ENCODE measurements at regions not wholly inside any gene's neighbourhood (a gene's known extent, or its start where the extent isn't known, plus 50 kb on each side); places are given as distances from the start of the nearest gene placed in this dataset.
"Not testable (repeated sequence)": the region's sequence is repeated elsewhere in the genome, so short reads cannot be mapped to it uniquely, and the experiment has no call there.

GRCh38 chr21:23926430-23926829 lies 1680.9 kb downstream of the MRPL39 start:
- not testable (repeated sequence) for DNase-seq (ENCODE audit: low read depth, low spot score)

GRCh38 chr21:23921670-23922418 lies 1685.4 kb downstream of the MRPL39 start:
- no peak for DNase-seq (ENCODE audit: low read depth, low spot score)

DNA sequence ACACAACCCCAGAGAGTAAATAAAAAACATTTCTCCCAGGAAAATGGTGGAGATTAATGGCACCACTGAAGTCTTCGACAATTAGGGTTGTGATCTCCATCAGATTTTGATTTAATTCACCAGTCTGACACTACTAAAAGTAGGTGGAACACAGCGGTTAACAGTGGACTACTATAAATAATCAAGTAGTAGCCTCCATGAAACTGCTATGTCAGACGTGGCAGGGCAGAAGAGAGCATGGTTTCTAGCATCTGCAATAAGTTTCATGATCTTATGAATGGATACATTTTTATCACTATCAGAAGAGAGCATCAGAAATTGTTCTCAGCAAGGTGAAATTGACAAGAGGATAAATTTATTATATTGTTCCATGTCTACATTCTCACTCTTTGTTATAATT lies 1706.6 kb downstream of the MRPL39 start:
- no peak for DNase-seq (ENCODE audit: low read depth, low spot score)

- DNase-seq (ENCODE audit: low read depth, low spot score), result no peak
These were observed 1707.7 kb downstream of the MRPL39 start for GRCh38 chr21:23899561-23899960.

- no peak for DNase-seq (ENCODE audit: low read depth, low spot score)
These were observed 1716.6 kb downstream of the MRPL39 start for GRCh38 chr21:23890652-23891051.

- no peak for DNase-seq (ENCODE audit: low read depth, low spot score)
These were observed 1719.5 kb downstream of the MRPL39 start for GRCh38 chr21:23887725-23888306.

DNA sequence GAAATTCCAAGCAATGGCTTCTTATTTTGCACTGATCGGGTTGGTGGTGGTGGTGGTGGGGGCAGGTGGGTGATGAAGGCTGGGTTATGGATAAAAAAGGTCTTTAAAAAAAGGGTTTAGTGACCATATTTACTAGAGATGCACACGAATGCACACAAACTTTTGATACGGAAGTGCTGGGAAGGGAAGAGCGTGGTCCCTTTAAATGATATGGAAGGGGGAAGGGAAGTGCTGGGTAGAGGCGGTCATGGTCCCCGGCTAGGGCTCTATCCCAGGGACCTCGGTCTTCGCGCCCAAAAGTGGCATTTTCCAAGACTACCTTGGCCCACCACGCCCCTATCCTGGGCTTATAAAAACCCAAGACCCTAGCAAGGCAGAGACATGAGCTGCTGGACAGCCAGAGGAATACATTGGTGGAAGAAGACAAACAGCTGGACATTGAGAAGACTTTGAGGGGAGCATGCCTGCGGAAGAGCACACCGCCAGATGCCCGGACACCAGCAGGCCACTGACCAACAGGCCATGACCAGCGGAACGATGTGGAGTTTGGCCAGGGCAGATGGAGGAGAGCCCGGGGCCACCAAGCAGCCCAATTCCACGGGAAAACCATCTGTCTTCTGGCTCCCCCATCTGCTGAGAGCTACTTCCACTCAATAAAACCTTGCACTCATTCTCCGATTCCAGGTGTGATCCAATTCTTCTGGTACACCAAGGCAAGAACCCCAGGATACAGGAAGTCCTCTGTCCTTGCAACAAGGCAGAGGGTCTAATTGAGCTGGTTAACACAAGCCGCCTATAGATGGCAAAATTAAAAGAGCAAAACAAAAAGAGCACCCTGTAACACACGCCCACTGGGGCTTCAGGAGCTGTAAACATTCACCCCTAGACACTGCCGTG lies 1720.2 kb downstream of the MRPL39 start:
- DNase-seq (ENCODE audit: low read depth, low spot score), result no peak

DNA sequence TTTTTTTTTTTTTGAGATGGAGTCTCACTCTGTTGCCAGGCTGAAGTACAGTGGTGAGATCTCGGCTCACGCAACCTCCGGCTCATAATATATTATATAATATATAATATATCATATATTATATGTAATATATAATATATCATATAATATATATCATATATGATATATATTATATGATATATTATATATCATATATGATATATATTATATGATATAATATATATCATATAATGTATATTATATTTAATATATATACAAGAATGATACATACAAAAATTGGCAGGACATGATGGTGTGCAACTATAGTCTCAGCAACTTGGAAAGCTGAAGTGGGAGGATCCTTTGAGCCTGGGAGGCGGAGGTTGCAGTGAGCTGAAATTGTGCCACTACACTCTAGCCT lies 1725.5 kb downstream of the MRPL39 start:
- DNase-seq (ENCODE audit: low read depth, low spot score), result no peak

GRCh38 chr21:23876925-23877558 lies 1730.2 kb downstream of the MRPL39 start:
- no peak for DNase-seq (ENCODE audit: low read depth, low spot score)

- DNase-seq (ENCODE audit: low read depth, low spot score), result no peak
These were observed 1733.0 kb downstream of the MRPL39 start for GRCh38 chr21:23874271-23874670.

GRCh38 chr21:23861911-23862504 lies 1745.3 kb downstream of the MRPL39 start:
- DNase-seq (ENCODE audit: low read depth, low spot score), result no peak

DNA sequence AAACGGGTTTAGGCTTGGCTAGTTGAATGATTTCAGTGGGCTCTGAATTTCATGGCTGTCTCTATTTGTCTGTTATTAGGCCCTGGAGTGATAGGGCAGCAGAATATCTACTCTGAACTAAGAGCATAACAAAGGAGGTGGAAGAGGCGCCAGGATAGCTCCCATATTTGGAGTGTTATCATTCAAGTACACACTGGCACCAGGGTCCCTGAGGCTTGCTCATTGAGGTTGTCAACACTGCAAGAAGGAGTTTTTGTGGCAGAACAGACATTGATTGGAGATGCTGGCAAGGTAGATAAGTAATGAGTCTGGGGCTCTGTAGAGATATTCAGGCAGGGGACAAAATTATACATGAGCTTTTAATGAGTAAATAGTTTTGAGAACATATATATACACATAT lies 1748.4 kb downstream of the MRPL39 start:
- no peak for DNase-seq (ENCODE audit: low read depth, low spot score)

DNA sequence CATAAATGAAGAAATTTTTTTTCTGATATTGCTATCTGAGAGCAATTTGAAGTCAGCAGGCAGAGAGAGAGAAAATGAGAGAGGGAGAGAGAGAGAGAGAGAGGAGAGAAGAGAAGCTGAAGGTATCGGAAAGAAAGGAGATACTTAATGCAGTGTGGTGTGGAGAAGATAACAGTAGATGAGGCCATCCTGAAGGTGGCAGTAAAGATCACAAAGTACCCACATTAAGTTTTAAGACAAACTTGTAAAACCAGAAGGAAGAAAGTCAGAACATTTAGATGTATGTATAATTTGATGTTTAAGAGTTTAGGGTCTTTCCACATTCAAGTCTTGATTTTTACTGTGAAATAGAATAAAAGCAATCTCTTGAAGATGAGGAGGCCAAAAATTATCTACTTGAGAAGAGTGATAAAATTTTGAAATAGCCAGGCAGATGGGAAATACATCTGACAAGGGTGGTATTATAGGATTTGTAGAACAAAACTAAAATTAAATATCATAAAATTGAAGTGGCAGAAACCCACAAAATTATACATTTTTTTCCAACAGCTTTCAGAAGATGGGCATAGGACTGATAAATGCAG lies 1753.4 kb downstream of the MRPL39 start:
- DNase-seq (ENCODE audit: low read depth, low spot score), result no peak

- no peak for DNase-seq (ENCODE audit: low read depth, low spot score)
These were observed 1769.7 kb downstream of the MRPL39 start for GRCh38 chr21:23837564-23837963.

GRCh38 chr21:23822760-23823159 lies 1784.5 kb downstream of the MRPL39 start:
- no peak for DNase-seq (ENCODE audit: low read depth, low spot score)

GRCh38 chr21:23817337-23817736 lies 1789.9 kb downstream of the MRPL39 start:
- no peak for DNase-seq (ENCODE audit: low read depth, low spot score)

DNA sequence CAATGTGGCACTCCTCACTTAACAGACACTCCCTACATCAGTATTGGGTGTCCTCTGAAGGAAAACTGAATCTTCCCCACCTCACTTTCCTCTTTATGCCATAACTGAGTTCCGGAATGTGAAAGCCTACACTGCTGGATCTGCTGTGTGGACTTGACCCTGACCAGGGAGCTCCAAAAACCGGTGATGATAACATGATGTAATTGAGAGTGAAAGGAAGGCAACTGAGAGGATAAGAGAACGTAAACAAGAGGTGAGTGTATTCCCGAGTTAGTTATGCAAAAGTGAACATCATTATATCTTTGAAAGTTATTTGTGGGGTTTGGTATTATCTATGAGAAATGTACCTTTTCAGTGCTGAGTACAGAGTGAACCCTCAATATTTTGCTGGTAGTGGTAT lies 1794.8 kb downstream of the MRPL39 start:
- DNase-seq (ENCODE audit: low read depth, low spot score), result no peak

- DNase-seq (ENCODE audit: low read depth, low spot score), result no peak
These were observed 1795.5 kb downstream of the MRPL39 start for GRCh38 chr21:23811805-23812204.

DNA sequence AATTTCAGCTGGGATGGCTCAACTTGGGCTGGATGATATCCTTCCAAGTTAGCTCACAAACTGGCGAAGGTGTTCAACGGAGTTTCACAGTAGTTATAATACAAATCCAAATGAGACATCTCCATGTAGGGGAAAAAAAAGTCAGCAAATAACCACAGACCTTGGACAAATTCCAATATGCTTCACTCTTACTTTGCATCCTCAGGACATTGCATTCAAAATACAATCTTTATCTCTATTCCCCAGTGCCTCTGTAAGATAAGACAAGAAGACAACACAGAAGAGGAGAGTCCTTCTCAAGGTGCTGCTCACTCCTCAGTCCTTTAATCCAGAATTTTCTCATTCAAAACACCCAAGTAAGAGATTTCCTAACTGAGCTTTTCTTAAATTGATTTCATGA lies 1797.7 kb downstream of the MRPL39 start:
- no peak for DNase-seq (ENCODE audit: low read depth, low spot score)

DNA sequence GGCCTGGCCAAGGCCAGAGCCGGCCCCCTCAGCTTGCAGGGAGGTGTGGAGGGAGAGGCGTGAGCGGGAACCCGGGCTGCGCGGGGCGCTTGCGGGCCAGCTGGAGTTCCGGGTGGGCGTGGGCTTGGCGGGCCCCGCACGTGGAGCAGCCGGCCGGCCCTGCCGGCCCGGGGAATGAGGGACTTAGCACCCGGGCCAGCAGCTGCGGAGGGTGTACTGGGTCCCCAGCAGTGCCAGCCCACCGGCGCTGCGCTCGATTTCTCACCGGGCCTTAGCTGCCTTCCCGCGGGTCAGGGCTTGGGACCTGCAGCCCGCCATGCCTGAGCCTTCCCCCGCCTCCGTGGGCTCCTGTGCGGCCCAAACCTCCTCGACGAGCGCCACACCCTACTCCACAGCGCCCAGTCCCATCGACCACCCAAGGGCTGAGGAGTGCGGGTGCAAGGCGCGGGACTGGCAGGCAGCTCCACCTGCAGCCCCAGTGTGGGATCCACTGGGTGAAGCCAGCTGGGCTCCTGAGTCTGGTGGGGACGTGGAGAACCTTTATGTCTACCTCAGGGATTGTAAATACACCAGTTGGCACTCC lies 1800.2 kb downstream of the MRPL39 start:
- DNase-seq (ENCODE audit: low read depth, low spot score), result not testable (repeated sequence)

GRCh38 chr21:23804866-23805265 lies 1802.4 kb downstream of the MRPL39 start:
- DNase-seq (ENCODE audit: low read depth, low spot score), result no peak

Data from activated CD4-positive, CD25-positive, alpha-beta regulatory T cell treated with anti-CD3 and anti-CD28 coated beads, Interleukin-2, amount 50 U/mL, for 16 hours (primary cell).